Choroid plexus epithelial cell (primary cell): ENCODE measurements at regions not wholly inside any gene's neighbourhood (a gene's known extent, or its start where the extent isn't known, plus 50 kb on each side); places are given as distances from the start of the nearest gene placed in this dataset.

Experiments
- DNase-seq: peaks from one replicate; pipeline ENCODE4 v3.0.0-alpha.2; 2010; ENCODE audit warnings: low read depth
- H3K4me3 ChIP-seq: 2 replicates; pipeline ENCODE4 v1.5.1; 2011; ENCODE audit warnings: low read depth, mild to moderate bottlenecking, control low read depth, low read length, moderate library complexity
- TF ChIP-seq, protein P1 (sequence below): conservative IDR thresholded peaks from 2 replicates; pipeline ENCODE4 v1.5.1; 2011; ENCODE audit warnings: low read depth, mild to moderate bottlenecking, control low read depth, inconsistent platforms, low read length, moderate library complexity

DNA sequence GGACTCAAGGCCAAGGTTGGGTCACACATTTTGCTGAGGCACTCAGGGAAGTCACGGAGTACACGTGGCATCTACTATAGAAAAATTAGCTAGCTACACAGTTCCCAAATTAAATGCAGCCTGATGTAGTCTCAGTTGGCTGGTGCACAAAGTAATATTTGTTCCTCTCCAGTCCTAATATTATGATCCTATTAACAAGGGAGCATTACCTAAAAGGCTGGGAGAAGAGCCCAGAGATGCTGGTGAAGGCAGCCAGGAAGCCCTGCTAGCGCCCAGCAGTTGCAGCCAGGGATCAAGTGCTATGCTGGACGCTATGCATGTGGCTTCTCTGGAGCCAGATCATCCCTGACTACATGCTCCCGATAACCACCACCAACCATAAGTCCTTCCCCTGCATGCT, 88.0 kb upstream of the GSC start:
- TF ChIP-seq, protein P1, sequence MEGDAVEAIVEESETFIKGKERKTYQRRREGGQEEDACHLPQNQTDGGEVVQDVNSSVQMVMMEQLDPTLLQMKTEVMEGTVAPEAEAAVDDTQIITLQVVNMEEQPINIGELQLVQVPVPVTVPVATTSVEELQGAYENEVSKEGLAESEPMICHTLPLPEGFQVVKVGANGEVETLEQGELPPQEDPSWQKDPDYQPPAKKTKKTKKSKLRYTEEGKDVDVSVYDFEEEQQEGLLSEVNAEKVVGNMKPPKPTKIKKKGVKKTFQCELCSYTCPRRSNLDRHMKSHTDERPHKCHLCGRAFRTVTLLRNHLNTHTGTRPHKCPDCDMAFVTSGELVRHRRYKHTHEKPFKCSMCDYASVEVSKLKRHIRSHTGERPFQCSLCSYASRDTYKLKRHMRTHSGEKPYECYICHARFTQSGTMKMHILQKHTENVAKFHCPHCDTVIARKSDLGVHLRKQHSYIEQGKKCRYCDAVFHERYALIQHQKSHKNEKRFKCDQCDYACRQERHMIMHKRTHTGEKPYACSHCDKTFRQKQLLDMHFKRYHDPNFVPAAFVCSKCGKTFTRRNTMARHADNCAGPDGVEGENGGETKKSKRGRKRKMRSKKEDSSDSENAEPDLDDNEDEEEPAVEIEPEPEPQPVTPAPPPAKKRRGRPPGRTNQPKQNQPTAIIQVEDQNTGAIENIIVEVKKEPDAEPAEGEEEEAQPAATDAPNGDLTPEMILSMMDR, result no peak
- no peak overlapping the region for H3K4me3 ChIP-seq
- no peak for DNase-seq

- no peak overlapping the region for H3K4me3 ChIP-seq
- TF ChIP-seq, protein P1, result no peak
- no peak for DNase-seq
Observed at GRCh38 chr14:94853920-94854319, 84.0 kb upstream of the GSC start.

- H3K4me3 ChIP-seq, result no peak overlapping the region
- DNase-seq, result no peak
- TF ChIP-seq, protein P1, result no peak
Observed at GRCh38 chr14:94850309-94851211, 80.6 kb upstream of the GSC start.

DNA sequence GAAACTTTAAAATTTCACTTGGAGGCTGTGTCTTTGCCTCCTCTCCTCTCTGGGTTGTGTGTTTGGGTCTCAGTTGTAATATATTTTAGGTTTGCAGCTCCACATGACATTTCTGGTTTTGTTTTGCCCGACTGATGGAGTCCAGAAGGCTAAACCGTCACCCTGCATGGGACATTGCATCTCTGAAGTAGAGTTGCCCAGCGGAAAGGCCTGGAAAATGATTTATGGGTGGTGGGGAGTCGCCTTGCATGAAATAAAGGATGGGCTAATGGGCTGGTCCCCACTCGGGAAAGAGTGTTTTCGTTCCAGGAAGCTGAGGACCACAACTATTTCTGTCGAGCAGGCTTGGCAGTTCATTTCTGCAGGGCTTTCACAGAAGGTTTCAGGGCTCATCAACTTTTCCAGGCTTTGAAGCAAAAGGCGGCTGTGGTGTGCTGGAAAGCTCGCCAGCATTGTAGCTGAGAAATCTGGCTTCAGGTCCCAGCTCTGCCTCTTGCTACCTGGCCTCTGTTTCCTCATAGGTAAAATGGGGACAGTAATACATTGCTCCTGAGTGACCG, 74.8 kb upstream of the GSC start:
- TF ChIP-seq, protein P1, result no peak
- DNase-seq, result no peak
- H3K4me3 ChIP-seq, result no peak overlapping the region

DNA sequence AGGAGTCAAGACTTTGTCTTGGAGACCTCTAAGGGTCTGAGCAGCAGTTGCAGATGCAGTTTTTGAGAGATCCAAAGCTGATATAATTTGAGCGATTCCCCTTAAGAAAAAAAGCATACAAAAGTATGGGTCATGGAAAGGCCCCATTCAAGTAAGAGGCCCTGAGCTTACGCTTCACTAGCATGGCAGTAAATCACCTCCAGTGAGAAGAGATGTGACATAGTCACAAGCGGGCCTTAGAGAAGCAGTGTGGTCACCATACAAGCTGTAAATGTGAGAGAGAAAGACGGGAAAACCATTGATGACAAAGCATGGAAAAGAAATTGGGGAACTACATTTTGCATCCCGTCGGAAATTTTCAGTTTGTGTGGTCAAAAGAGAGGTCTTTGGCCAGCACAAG, 70.6 kb upstream of the GSC start:
- TF ChIP-seq, protein P1, result no peak
- DNase-seq, result no peak
- H3K4me3 ChIP-seq, result no peak overlapping the region

DNA sequence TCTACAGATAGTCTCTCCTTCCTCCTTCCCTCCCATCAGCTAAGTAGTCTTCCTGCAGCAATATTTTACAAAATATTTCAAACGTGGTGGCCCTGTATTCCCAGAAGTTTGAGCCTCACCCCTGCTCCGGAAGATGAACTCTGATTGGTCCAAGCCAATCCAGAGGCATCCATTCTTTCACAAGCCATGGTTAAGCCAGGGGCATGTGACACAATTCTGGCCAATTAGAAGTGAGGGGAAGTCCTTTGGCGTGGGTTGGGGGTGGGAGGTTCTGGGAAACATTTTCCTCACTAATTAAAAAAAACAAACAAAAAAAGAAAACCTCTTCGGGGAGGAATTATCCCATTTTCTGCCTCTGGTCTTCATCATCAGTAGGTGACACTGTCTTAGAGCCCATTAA, 69.4 kb upstream of the GSC start:
- DNase-seq, result no peak
- TF ChIP-seq, protein P1, result no peak
- no peak overlapping the region for H3K4me3 ChIP-seq
